ENCODE measurements at regions not wholly inside any gene's neighbourhood (a gene's known extent, or its start where the extent isn't known, plus 50 kb on each side); places are given as distances from the start of the nearest gene placed in this dataset.

GRCh38 chr10:65762311-65762710, 1163.5 kb upstream of the LRRTM3 start:
- no peaks in the 10 kb centered on the region for H3K79me1 ChIP-seq (ENCODE audit: low read depth, low read length)
- no peaks in the 10 kb centered on the region for H3K36me3 ChIP-seq (replicated peaks in 1 of 2; ENCODE audit: control insufficient read depth in 2 of 2, insufficient read depth in 2 of 2, low read length in 2 of 2)
- H3K27me3 ChIP-seq (ENCODE audit: control insufficient read depth in 3 of 3, insufficient read depth in 3 of 3, low read depth in 1 of 3, low read length in 3 of 3) = no peaks in the 10 kb centered on the region
- H4K91ac ChIP-seq (ENCODE audit: low read depth, low read length, poor library complexity) = no peak overlapping the region
- no peak overlapping the region for H2AFZ ChIP-seq (ENCODE audit: low read length)
- no peaks in the 10 kb centered on the region for H3K9me3 ChIP-seq (replicated peaks in 1 of 2; ENCODE audit: control insufficient read depth in 2 of 2, insufficient read depth in 1 of 2, low read depth in 1 of 2, low read length in 2 of 2)
- H3K4me3 ChIP-seq (ENCODE audit: low read length in 2 of 2) = no peak overlapping the region
- H3K4me2 ChIP-seq (ENCODE audit: insufficient read depth, low read length, poor library complexity, severe bottlenecking) = no peak overlapping the region
- no peak overlapping the region for H3K4ac ChIP-seq (ENCODE audit: low read length)
- H4K8ac ChIP-seq (ENCODE audit: low read depth, low read length) = no peak overlapping the region
- no peak overlapping the region for H3K27ac ChIP-seq (replicated peaks; ENCODE audit: low read length)
- no peak overlapping the region for H2BK15ac ChIP-seq (ENCODE audit: low read length)
- H3K4me1 ChIP-seq (ENCODE audit: control insufficient read depth in 2 of 2, insufficient read depth in 1 of 2, low read depth in 1 of 2, low read length in 2 of 2) = no peaks in the 10 kb centered on the region
- no CpG with 5 or more reads among the region's 3 CpGs for WGBS, 2 donors (ENCODE audit: extremely low coverage in 2 of 2, insufficient read length in 2 of 2, insufficient replicate concordance in 1 of 2)
- DNase-seq (ENCODE audit: low spot score) = no peak
- H3K23ac ChIP-seq (ENCODE audit: low read depth, low read length, poor library complexity) = no peak overlapping the region
- no peak overlapping the region for H2BK12ac ChIP-seq (ENCODE audit: low read length)
- H2AK5ac ChIP-seq (ENCODE audit: low read depth, low read length) = no peak overlapping the region
- H3K18ac ChIP-seq (ENCODE audit: low read length) = no peak overlapping the region
- no peak overlapping the region for H3K9ac ChIP-seq (ENCODE audit: low read depth, low read length, poor library complexity)
- no peak overlapping the region for H2BK120ac ChIP-seq (ENCODE audit: low read depth, low read length)
- H3K14ac ChIP-seq (ENCODE audit: low read length) = no peak overlapping the region
- H2BK5ac ChIP-seq (ENCODE audit: low read length) = no peak overlapping the region

DNA sequence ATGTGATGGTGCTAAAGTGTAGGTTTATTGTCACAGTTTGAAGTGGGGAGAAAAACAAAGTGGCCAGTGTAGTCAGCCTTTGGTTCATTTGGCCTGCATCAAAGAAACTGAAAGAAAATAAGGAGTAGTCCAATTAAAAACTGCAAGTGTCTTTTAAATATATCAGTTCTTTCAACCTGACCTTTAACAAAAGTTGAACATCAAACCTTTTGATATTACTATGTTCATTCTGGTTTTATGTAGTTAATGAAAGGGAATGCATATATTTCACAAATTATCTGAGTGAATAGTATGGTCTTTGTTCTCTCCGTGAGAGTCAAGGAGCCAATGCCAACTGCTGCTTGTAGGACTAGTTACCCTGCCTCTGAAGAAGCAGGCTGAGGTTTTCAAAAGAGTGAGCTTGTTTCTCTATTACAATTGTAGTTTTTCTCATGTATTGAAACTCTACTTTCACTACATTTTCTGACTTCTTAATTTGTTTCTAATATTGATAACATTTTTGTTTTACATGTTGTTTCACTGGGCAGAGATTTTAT, 1160.8 kb upstream of the LRRTM3 start:
- Histone ChIP-seq H3K14ac (ENCODE audit: low read length) (no peak overlapping the region), H4K8ac (ENCODE audit: low read depth, low read length) (no peak overlapping the region), H3K23ac (ENCODE audit: low read depth, low read length, poor library complexity) (no peak overlapping the region), H4K91ac (ENCODE audit: low read depth, low read length, poor library complexity) (no peak overlapping the region), H2BK120ac (ENCODE audit: low read depth, low read length) (no peak overlapping the region), H3K4me2 (ENCODE audit: insufficient read depth, low read length, poor library complexity, severe bottlenecking) (no peak overlapping the region), H3K4me1 (ENCODE audit: control insufficient read depth in 2 of 2, insufficient read depth in 1 of 2, low read depth in 1 of 2, low read length in 2 of 2) (no peaks in the 10 kb centered on the region), H2AK5ac (ENCODE audit: low read depth, low read length) (no peak overlapping the region), H2AFZ (ENCODE audit: low read length) (no peak overlapping the region), H3K9ac (ENCODE audit: low read depth, low read length, poor library complexity) (no peak overlapping the region), H3K79me1 (ENCODE audit: low read depth, low read length) (no peaks in the 10 kb centered on the region), H3K18ac (ENCODE audit: low read length) (no peak overlapping the region), H3K27ac (replicated peaks; ENCODE audit: low read length) (no peak overlapping the region), H3K27me3 (ENCODE audit: control insufficient read depth in 3 of 3, insufficient read depth in 3 of 3, low read depth in 1 of 3, low read length in 3 of 3) (no peaks in the 10 kb centered on the region), H3K9me3 (replicated peaks in 1 of 2; ENCODE audit: control insufficient read depth in 2 of 2, insufficient read depth in 1 of 2, low read depth in 1 of 2, low read length in 2 of 2) (no peaks in the 10 kb centered on the region), H2BK15ac (ENCODE audit: low read length) (no peak overlapping the region), H2BK5ac (ENCODE audit: low read length) (no peak overlapping the region), H2BK12ac (ENCODE audit: low read length) (no peak overlapping the region), H3K4me3 (ENCODE audit: low read length in 2 of 2) (no peak overlapping the region), H3K4ac (ENCODE audit: low read length) (no peak overlapping the region), H3K36me3 (replicated peaks in 1 of 2; ENCODE audit: control insufficient read depth in 2 of 2, insufficient read depth in 2 of 2, low read length in 2 of 2) (no peaks in the 10 kb centered on the region)
- no peak for DNase-seq (ENCODE audit: low spot score)
- no CpG with 5 or more reads among the region's 1 CpG for WGBS, 2 donors (ENCODE audit: extremely low coverage in 2 of 2, insufficient read length in 2 of 2, insufficient replicate concordance in 1 of 2)

- WGBS, 2 donors (ENCODE audit: extremely low coverage in 2 of 2, insufficient read length in 2 of 2, insufficient replicate concordance in 1 of 2) = no CpG with 5 or more reads among the region's 1 CpG
- Histone ChIP-seq H2BK5ac (ENCODE audit: low read length) (no peak overlapping the region), H3K4ac (ENCODE audit: low read length) (no peak overlapping the region), H3K36me3 (replicated peaks in 1 of 2; ENCODE audit: control insufficient read depth in 2 of 2, insufficient read depth in 2 of 2, low read length in 2 of 2) (no peaks in the 10 kb centered on the region), H3K23ac (ENCODE audit: low read depth, low read length, poor library complexity) (no peak overlapping the region), H3K27ac (replicated peaks; ENCODE audit: low read length) (no peak overlapping the region), H3K79me1 (ENCODE audit: low read depth, low read length) (no peaks in the 10 kb centered on the region), H3K4me3 (ENCODE audit: low read length in 2 of 2) (no peak overlapping the region), H3K18ac (ENCODE audit: low read length) (no peak overlapping the region), H4K8ac (ENCODE audit: low read depth, low read length) (no peak overlapping the region), H2BK120ac (ENCODE audit: low read depth, low read length) (no peak overlapping the region), H3K14ac (ENCODE audit: low read length) (no peak overlapping the region), H3K4me2 (ENCODE audit: insufficient read depth, low read length, poor library complexity, severe bottlenecking) (no peak overlapping the region), H2BK12ac (ENCODE audit: low read length) (no peak overlapping the region), H3K4me1 (ENCODE audit: control insufficient read depth in 2 of 2, insufficient read depth in 1 of 2, low read depth in 1 of 2, low read length in 2 of 2) (no peaks in the 10 kb centered on the region), H3K27me3 (ENCODE audit: control insufficient read depth in 3 of 3, insufficient read depth in 3 of 3, low read depth in 1 of 3, low read length in 3 of 3) (no peaks in the 10 kb centered on the region), H2AFZ (ENCODE audit: low read length) (no peak overlapping the region), H3K9ac (ENCODE audit: low read depth, low read length, poor library complexity) (no peak overlapping the region), H3K9me3 (replicated peaks in 1 of 2; ENCODE audit: control insufficient read depth in 2 of 2, insufficient read depth in 1 of 2, low read depth in 1 of 2, low read length in 2 of 2) (no peaks in the 10 kb centered on the region), H4K91ac (ENCODE audit: low read depth, low read length, poor library complexity) (no peak overlapping the region), H2AK5ac (ENCODE audit: low read depth, low read length) (no peak overlapping the region), H2BK15ac (ENCODE audit: low read length) (no peak overlapping the region)
- DNase-seq (ENCODE audit: low spot score) = no peak
These were observed 1156.0 kb upstream of the LRRTM3 start for GRCh38 chr10:65769828-65770227.

DNA sequence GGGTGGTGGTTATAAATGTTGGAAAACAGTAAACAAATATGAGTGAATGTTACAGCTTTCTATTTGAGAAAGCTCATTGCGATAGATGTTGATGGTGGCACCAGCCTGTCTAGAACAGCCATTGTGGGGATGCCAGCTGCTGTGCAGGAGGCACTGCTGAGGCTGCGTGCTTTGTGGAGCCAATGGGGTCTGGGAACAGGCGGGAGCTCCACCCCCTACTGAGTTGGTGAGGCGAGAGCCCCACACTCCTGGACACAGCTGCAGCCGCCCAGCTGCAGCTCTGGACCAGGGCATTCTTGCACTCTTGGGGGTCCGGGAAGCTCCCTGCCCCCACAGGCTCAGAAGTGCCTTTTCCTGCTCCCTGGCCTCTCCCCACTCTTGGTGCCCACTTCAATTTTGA, 1147.1 kb upstream of the LRRTM3 start:
- H3K9me3 ChIP-seq (replicated peaks in 1 of 2; ENCODE audit: control insufficient read depth in 2 of 2, insufficient read depth in 1 of 2, low read depth in 1 of 2, low read length in 2 of 2) = peaks cover 0 to 3% of the 10 kb centered on the region in 2 donors
- DNase-seq (ENCODE audit: low spot score) = no peak
- H3K79me1 ChIP-seq (ENCODE audit: low read depth, low read length) = peaks cover 3% of the 10 kb centered on the region
- peak overlapping the region; percentile 25 for H3K23ac ChIP-seq (ENCODE audit: low read depth, low read length, poor library complexity)
- H3K9ac ChIP-seq (ENCODE audit: low read depth, low read length, poor library complexity) = no peak overlapping the region
- H4K91ac ChIP-seq (ENCODE audit: low read depth, low read length, poor library complexity) = no peak overlapping the region
- no peaks in the 10 kb centered on the region for H3K36me3 ChIP-seq (replicated peaks in 1 of 2; ENCODE audit: control insufficient read depth in 2 of 2, insufficient read depth in 2 of 2, low read length in 2 of 2)
- no peak overlapping the region for H2BK120ac ChIP-seq (ENCODE audit: low read depth, low read length)
- no peaks in the 10 kb centered on the region for H3K4me1 ChIP-seq (ENCODE audit: control insufficient read depth in 2 of 2, insufficient read depth in 1 of 2, low read depth in 1 of 2, low read length in 2 of 2)
- no peak overlapping the region for H2AK5ac ChIP-seq (ENCODE audit: low read depth, low read length)
- no peak overlapping the region for H2AFZ ChIP-seq (ENCODE audit: low read length)
- no CpG with 5 or more reads among the region's 6 CpGs for WGBS, 2 donors (ENCODE audit: extremely low coverage in 2 of 2, insufficient read length in 2 of 2, insufficient replicate concordance in 1 of 2)
- H3K18ac ChIP-seq (ENCODE audit: low read length) = no peak overlapping the region
- H3K4me2 ChIP-seq (ENCODE audit: insufficient read depth, low read length, poor library complexity, severe bottlenecking) = no peak overlapping the region
- H3K14ac ChIP-seq (ENCODE audit: low read length) = peak overlapping the region; percentile 84
- H3K4ac ChIP-seq (ENCODE audit: low read length) = no peak overlapping the region
- H2BK5ac ChIP-seq (ENCODE audit: low read length) = no peak overlapping the region
- H3K27ac ChIP-seq (replicated peaks; ENCODE audit: low read length) = no peak overlapping the region
- no peak overlapping the region for H3K4me3 ChIP-seq (ENCODE audit: low read length in 2 of 2)
- no peaks in the 10 kb centered on the region for H3K27me3 ChIP-seq (ENCODE audit: control insufficient read depth in 3 of 3, insufficient read depth in 3 of 3, low read depth in 1 of 3, low read length in 3 of 3)
- H2BK15ac ChIP-seq (ENCODE audit: low read length) = no peak overlapping the region
- H2BK12ac ChIP-seq (ENCODE audit: low read length) = no peak overlapping the region
- no peak overlapping the region for H4K8ac ChIP-seq (ENCODE audit: low read depth, low read length)

All from neuronal stem cell (in vitro differentiated cells).